ENCODE measurements at regions not wholly inside any gene's neighbourhood (a gene's known extent, or its start where the extent isn't known, plus 50 kb on each side); places are given as distances from the start of the nearest gene placed in this dataset.
A peak's percentile ranks its signal among the peaks of the same experiment; 100 is the strongest.

- no peak for DNase-seq (ENCODE audit: low read depth, low spot score)
Observed at GRCh38 chr12:116381240-116381743, 103.8 kb upstream of the MED13L start.

GRCh38 chr12:116381744-116382685, 104.5 kb upstream of the MED13L start:
- DNase-seq (ENCODE audit: low read depth, low spot score), result peak; percentile 92

- DNase-seq (ENCODE audit: low read depth, low spot score), result peak; percentile 89
Observed at GRCh38 chr12:116382686-116383530, 105.4 kb upstream of the MED13L start.

GRCh38 chr12:116384175-116384574, 106.7 kb upstream of the MED13L start:
- DNase-seq (ENCODE audit: low read depth, low spot score), result no peak

GRCh38 chr12:116384691-116385485, 107.4 kb upstream of the MED13L start:
- DNase-seq (ENCODE audit: low read depth, low spot score), result peak; percentile 22

GRCh38 chr12:116385486-116386217, 108.2 kb upstream of the MED13L start:
- DNase-seq (ENCODE audit: low read depth, low spot score), result no peak

- DNase-seq (ENCODE audit: low read depth, low spot score), result no peak
Observed at GRCh38 chr12:116389326-116389725, 111.8 kb upstream of the MED13L start.

- peak; percentile 75 for DNase-seq (ENCODE audit: low read depth, low spot score)
Observed at GRCh38 chr12:116389990-116390389, 112.5 kb upstream of the MED13L start.

- no peak for DNase-seq (ENCODE audit: low read depth, low spot score)
Observed at GRCh38 chr12:116390401-116391335, 113.2 kb upstream of the MED13L start.

- DNase-seq (ENCODE audit: low read depth, low spot score), result no peak
Observed at GRCh38 chr12:116391501-116391900, 114.0 kb upstream of the MED13L start.

GRCh38 chr12:116392061-116392460, 114.6 kb upstream of the MED13L start:
- DNase-seq (ENCODE audit: low read depth, low spot score), result no peak

- no peak for DNase-seq (ENCODE audit: low read depth, low spot score)
Observed at GRCh38 chr12:116393255-116393654, 115.8 kb upstream of the MED13L start.

- DNase-seq (ENCODE audit: low read depth, low spot score), result no peak
Observed at GRCh38 chr12:116393859-116394650, 116.6 kb upstream of the MED13L start.

GRCh38 chr12:116395396-116395795, 117.9 kb upstream of the MED13L start:
- no peak for DNase-seq (ENCODE audit: low read depth, low spot score)

- DNase-seq (ENCODE audit: low read depth, low spot score), result no peak
Observed at GRCh38 chr12:116397148-116397547, 119.7 kb upstream of the MED13L start.

- no peak for DNase-seq (ENCODE audit: low read depth, low spot score)
Observed at GRCh38 chr12:116398193-116398592, 120.7 kb upstream of the MED13L start.

- no peak for DNase-seq (ENCODE audit: low read depth, low spot score)
Observed at GRCh38 chr12:116399055-116399454, 121.6 kb upstream of the MED13L start.

GRCh38 chr12:116400636-116401372, 123.3 kb upstream of the MED13L start:
- DNase-seq (ENCODE audit: low read depth, low spot score), result no peak
